Mucosa of stomach (tissue), 1 donor: ENCODE measurements at regions not wholly inside any gene's neighbourhood (a gene's known extent, or its start where the extent isn't known, plus 50 kb on each side); places are given as distances from the start of the nearest gene placed in this dataset.
"Not testable (repeated sequence)": the region's sequence is repeated elsewhere in the genome, so short reads cannot be mapped to it uniquely, and the experiment has no call there.

ENCODE experiments used
- H3K27me3 ChIP-seq: one replicate; pipeline ENCODE4 v1.7.0; 2013; ENCODE audit warnings: mild to moderate bottlenecking, low read length; ENCODE audit not compliant: control insufficient read depth, insufficient read depth
- H3K36me3 ChIP-seq: one replicate; pipeline ENCODE4 v1.7.0; 2013; ENCODE audit warnings: low read length; ENCODE audit not compliant: control insufficient read depth, insufficient read depth
- H3K4me1 ChIP-seq: one replicate; pipeline ENCODE4 v1.7.0; 2013; ENCODE audit warnings: mild to moderate bottlenecking, low read length; ENCODE audit not compliant: control insufficient read depth, insufficient read depth
- H3K4me3 ChIP-seq: one replicate; pipeline ENCODE4 v1.7.0; 2013; ENCODE audit warnings: low read length
- H3K9ac ChIP-seq: one replicate; pipeline ENCODE4 v1.7.0; 2013; ENCODE audit warnings: mild to moderate bottlenecking, low read length, moderate library complexity
- H3K9me3 ChIP-seq: one replicate; pipeline ENCODE4 v1.7.0; 2013; ENCODE audit warnings: mild to moderate bottlenecking, low read length, moderate library complexity; ENCODE audit not compliant: control insufficient read depth
- donor health status: Pancreatic carcinoma.

DNA sequence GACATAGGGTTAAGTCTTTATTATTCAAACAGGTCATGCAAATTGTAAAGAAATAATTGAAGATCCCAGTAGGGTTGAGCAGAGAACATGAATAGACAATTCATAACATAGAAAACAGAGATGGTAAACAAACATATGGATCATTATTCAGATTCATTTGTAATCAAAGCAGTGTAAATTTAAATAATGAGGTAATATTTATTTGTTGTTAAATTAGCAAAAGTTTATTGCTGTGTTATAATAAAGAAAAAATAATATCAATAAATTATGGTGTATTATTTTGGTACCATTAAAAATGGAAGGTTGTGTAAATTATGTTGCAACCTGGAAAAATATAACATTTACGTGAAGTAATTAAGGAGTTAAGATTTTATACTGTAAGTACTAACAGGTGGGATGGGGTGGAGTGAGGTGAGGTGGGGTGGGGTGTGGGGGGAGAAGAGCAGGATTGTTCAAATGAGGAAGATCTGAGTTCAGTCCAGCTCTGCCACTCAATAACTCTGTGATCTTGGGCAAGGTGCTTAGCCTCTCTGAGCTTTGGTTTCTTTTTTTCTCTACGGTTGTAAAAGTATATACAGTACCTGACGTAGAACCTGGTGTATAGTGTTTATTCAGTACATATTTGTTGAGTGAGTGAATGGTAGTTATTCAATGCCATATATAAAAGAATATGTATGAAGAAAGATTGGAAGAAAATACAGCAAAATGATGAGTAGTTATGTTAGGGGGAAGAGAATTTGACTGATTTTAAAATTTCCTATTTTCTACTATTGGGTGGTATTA lies 140.3 kb upstream of the KIF26B start:
- Histone ChIP-seq H3K9ac (no peak overlapping the region), H3K4me3 (no peak overlapping the region), H3K27me3 (no peaks in the 10 kb centered on the region), H3K4me1 (no peaks in the 10 kb centered on the region), H3K9me3 (no peaks in the 10 kb centered on the region), H3K36me3 (no peaks in the 10 kb centered on the region)

DNA sequence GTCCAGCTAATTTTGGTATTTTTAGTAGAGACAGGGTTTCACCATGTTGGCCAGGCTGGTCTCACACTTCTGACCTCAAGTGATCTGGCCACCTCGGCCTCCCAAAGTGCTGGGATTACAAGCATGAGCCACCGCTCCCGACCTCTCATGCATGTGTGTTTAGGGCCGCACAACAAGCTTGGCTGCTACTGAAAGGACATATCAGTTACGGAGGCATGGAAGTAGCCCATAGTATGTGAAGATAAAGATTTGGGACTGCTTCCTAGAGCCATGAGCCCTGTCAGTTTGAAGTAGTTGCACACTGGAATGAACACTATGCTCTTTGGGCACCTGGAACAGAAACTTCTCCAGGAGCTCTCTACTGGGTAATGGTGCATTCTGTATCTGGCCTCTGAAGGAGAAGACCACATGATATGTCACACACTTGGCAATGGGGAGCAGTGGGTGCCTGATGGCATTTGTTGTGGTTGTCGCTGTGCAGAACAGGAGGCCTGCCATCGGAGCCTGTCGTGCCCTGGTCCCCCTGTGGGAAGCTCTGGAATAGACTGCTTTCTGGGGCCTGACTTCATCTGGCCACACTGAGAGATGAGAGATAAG lies 144.7 kb upstream of the KIF26B start:
- no peak overlapping the region for H3K9ac ChIP-seq
- no peaks in the 10 kb centered on the region for H3K4me1 ChIP-seq
- no peak overlapping the region for H3K4me3 ChIP-seq
- no peaks in the 10 kb centered on the region for H3K36me3 ChIP-seq
- no peaks in the 10 kb centered on the region for H3K9me3 ChIP-seq
- H3K27me3 ChIP-seq, result no peaks in the 10 kb centered on the region

DNA sequence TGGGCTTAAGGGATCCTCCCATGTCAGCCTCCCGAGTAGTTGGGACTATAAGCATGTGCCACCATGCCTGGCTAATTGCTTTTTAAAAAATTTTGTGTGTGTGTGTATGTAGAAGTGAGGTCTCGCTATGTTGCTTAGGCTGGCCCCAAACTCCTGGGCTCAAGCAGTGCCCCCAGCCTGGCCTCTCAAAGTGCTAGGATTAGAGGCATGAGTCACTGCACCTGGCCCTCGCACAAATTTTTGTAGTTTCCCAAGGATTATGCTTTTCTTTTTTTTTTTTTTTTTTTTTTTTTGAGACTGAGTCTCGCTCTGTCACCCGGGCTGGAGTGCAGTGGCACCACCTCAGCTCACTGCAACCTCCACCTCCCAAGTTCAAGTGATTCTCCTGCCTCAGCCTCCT lies 144.4 kb upstream of the HNRNPU start:
- Histone ChIP-seq H3K36me3 (no peaks in the 10 kb centered on the region), H3K4me1 (no peaks in the 10 kb centered on the region), H3K9me3 (no peaks in the 10 kb centered on the region), H3K9ac (no peak overlapping the region), H3K27me3 (no peaks in the 10 kb centered on the region), H3K4me3 (no peak overlapping the region)

DNA sequence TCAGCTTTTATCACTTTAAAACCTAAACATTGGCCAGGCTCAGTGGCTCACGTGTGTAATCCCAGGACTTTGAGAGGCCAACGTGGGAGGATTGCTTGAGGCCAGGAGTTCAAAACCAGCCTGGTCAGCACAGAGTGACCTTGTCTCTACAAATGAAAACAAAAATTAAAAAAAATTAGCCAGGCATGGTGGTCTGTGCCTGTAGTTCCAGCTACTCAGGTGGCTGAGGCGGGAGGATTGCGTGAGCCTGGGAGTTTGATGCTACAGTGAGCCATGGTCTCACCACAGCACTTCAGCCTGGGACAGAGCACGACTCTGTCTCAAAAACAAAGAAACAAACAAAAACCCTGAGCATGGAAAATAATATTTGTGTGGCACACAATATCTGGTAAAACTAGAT lies 143.5 kb upstream of the HNRNPU start:
- Histone ChIP-seq H3K9ac (no peak overlapping the region), H3K36me3 (no peaks in the 10 kb centered on the region), H3K9me3 (no peaks in the 10 kb centered on the region), H3K4me1 (no peaks in the 10 kb centered on the region), H3K4me3 (no peak overlapping the region), H3K27me3 (no peaks in the 10 kb centered on the region)

DNA sequence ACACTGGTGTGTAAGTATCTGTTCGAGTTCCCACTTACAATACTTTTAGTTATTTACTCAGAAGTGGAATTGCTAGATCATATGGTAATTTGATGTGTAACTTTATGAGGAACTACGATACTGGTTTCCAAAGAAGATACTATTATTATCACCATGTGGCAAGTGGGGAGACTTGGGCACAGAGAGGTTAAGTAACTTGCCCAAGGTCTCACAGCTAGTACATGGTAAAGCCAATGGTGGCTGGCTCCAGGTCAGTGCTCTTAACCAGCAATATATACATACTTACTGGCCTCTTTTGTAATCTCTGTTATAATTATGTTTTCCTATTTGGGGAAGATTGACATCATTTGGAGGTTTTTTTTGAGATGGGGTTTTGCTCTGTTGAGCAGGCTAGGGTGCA lies 138.9 kb upstream of the HNRNPU start:
- H3K4me3 ChIP-seq, result no peak overlapping the region
- H3K9me3 ChIP-seq, result no peaks in the 10 kb centered on the region
- H3K27me3 ChIP-seq, result no peaks in the 10 kb centered on the region
- no peaks in the 10 kb centered on the region for H3K4me1 ChIP-seq
- no peaks in the 10 kb centered on the region for H3K36me3 ChIP-seq
- H3K9ac ChIP-seq, result no peak overlapping the region

DNA sequence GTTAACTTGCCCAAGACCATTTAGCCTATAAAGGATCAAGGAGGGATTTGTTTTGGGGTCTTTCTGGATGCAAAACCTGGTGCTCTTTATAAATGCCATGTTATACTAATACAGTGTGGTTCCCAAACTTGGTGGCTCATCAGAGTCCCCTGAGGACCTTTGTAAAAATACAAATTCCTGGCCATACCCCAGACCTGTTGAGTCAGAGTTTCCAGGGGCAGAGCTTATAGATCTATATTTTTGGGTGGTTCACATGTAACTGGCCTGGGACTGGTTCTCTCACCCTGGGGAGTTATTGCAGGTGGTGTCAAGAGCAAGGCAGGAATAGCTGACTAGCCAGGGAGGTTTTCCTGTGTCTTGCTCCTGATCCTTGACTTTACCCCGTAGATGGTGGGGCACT lies 136.9 kb upstream of the HNRNPU start:
- Histone ChIP-seq H3K27me3 (no peaks in the 10 kb centered on the region), H3K9me3 (no peaks in the 10 kb centered on the region), H3K36me3 (no peaks in the 10 kb centered on the region), H3K4me3 (no peak overlapping the region), H3K4me1 (no peaks in the 10 kb centered on the region), H3K9ac (no peak overlapping the region)

DNA sequence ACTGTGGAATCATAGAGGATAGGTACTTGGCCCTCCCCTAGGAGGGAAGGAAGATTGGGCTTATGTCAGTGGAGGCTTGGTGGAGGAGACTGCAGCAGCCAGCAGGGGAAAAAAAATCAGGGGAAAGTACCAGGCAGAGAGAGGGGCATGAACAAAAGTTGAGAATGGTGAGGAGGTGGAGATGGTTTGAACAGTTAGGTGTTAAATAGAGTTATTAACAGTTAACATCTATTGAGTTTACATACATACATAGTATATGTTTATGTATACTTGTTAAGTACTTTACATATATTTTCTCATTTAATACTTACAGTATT lies 136.5 kb upstream of the HNRNPU start:
- Histone ChIP-seq H3K9me3 (no peaks in the 10 kb centered on the region), H3K9ac (no peak overlapping the region), H3K36me3 (no peaks in the 10 kb centered on the region), H3K4me3 (no peak overlapping the region), H3K4me1 (no peaks in the 10 kb centered on the region), H3K27me3 (no peaks in the 10 kb centered on the region)

DNA sequence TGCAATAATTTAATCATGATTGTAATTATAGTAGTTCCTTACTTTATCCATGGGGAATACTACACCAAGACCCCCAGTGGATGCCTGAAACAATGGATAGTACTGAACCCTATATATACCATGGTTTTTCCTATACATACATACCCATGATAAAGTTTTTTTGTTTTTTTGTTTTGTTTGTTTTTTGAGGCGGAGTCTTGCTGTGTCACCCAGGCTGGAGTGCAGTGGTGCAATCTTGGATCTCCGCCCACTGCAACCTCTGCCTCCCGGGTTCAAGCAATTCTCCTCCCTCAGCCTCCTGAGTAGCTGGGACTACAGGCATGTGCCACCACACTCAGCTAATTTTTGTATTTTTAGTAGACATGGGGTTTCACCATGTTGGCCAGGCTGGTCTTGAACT lies 135.3 kb upstream of the HNRNPU start:
- not testable (repeated sequence) for H3K27me3 ChIP-seq, H3K4me3 ChIP-seq, H3K36me3 ChIP-seq, H3K4me1 ChIP-seq, H3K9ac ChIP-seq, H3K9me3 ChIP-seq

DNA sequence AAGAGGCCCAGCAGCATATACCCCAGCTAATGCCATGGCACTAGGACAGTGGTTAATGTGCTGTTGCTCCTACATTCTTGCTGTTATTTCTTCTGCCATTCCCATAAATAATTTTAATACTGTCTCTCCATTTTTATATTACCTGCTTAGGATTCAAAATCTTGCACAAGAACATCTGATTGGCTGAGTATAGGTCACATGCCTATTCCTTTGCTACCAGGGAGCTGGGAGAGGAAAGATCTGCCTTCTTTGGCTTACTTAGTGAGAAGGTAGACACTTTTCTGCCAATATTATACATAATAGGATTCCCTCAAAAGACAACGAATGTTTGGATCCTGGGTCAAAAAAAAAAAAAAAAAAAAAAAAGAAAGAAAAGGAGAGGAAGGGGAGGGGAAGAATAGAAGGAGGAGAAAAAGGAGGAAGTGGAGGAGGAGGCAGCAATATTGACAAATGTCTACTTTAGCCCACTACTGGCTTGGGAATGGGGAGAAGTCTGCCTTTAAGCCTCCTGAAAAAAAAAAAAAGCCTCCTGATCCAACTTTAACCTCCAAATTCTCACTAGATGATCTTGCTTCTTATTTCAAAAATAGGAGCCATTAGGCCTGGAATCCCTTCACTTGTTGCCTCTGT lies 134.5 kb upstream of the HNRNPU start:
- no peaks in the 10 kb centered on the region for H3K36me3 ChIP-seq
- no peak overlapping the region for H3K9ac ChIP-seq
- H3K27me3 ChIP-seq, result no peaks in the 10 kb centered on the region
- no peak overlapping the region for H3K4me3 ChIP-seq
- no peaks in the 10 kb centered on the region for H3K9me3 ChIP-seq
- H3K4me1 ChIP-seq, result no peaks in the 10 kb centered on the region

DNA sequence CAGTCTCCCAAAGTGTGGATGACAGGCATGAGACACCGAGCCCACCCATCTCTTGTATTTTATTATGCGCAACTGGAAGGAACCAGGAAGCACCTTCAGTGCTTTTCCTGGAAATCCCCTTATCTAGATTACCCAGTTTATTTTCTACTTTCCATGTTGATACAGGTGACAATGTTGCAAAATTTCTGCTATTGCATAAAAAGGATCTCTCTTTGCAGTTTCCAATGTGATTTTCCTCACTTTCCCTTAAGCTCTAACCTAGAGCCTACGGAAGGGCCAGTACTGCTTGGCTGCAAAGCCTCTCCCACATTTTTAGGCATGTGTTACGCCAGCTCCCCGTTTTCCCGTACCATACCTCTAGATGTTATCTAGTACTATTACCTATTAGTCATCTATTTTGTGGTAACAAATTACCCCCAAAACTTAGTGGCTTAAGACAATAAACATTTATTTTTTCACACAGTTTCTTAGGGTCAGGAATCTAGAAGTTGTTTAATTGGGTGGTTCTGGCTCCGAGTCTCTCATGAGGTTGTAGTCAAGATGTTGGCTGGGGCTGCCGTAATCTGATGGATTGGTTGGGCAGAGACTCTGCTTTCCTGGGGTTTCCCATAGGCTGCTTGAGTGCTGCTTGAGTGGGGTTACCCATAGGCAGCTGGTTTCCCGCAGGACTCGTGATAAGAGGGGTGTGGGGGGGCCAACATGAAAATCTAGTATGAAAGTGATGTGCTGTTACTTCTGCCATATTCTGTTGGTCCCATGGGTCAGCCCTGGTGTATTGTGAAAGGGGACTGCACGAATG lies 131.5 kb upstream of the HNRNPU start:
- Histone ChIP-seq H3K9ac (no peak overlapping the region), H3K4me3 (no peak overlapping the region), H3K36me3 (no peaks in the 10 kb centered on the region), H3K27me3 (no peaks in the 10 kb centered on the region), H3K4me1 (no peaks in the 10 kb centered on the region), H3K9me3 (no peaks in the 10 kb centered on the region)

DNA sequence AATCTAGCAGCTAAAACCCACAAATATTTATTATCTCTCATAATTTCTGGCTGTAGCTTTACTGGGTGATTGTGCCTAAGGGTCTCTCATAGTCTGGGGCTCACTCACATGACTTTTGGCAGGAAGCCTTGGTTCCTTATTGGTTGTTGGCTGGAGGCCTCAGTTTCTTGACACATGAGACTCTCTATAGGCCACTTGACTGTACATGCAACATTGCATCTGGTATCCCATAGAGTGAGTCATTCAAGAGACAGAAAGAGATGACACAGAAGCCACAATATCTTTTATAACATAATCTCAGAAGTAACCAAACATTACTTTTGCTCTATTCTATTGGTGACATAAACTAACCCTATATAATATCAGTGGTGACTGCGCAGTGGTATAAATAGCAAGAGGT lies 128.5 kb upstream of the HNRNPU start:
- no peaks in the 10 kb centered on the region for H3K36me3 ChIP-seq
- H3K4me1 ChIP-seq, result no peaks in the 10 kb centered on the region
- H3K9me3 ChIP-seq, result no peaks in the 10 kb centered on the region
- H3K4me3 ChIP-seq, result no peak overlapping the region
- no peak overlapping the region for H3K9ac ChIP-seq
- H3K27me3 ChIP-seq, result no peaks in the 10 kb centered on the region

DNA sequence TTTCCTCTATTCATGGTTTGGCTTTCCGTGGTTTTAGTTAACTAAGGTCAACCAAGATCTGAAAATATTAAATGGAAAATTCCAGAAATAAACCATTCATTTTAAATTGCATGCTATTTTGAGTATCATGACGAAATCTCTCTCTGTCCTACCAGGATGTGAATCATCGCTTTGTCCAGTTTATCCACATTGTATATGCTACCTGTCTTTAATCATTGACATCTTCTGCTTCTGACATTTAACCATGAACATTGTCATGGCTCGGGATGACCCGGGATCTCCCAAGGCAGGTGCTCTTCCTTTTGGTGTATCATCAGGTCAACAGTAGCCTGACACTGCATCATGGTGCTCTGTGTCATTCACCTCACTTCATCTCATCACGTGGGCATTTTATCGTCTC lies 125.5 kb upstream of the HNRNPU start:
- Histone ChIP-seq H3K27me3 (no peaks in the 10 kb centered on the region), H3K4me1 (no peaks in the 10 kb centered on the region), H3K4me3 (no peak overlapping the region), H3K36me3 (no peaks in the 10 kb centered on the region), H3K9ac (no peak overlapping the region), H3K9me3 (no peaks in the 10 kb centered on the region)
